ENCODE measurements at regions not wholly inside any gene's neighbourhood (a gene's known extent, or its start where the extent isn't known, plus 50 kb on each side); places are given as distances from the start of the nearest gene placed in this dataset.

DNA sequence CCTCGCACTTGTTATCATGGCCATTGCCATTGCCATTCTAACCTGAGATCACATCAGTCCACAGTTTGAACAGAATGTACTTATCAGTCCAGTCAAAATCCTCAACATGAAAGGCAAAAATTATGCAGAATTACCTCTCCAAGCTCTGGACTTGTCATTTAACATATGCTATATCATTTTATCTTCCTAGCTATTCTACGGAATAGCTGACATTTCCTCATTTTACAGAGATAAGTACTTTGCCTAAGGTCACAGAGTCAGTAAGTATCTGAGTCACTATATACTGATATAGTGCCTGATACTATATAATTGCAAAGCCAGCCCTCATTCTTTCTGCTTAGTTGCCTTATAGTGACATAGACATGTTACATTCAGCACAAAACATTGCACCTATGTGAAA is 456.9 kb upstream of the GHITM start:
- no peak for TF ChIP-seq ZNF274 (IDR thresholded peaks at IDR 0.05; ENCODE audit: low read depth, low read length)
- no peak for TF ChIP-seq RAD21 (IDR thresholded peaks at IDR 0.05; ENCODE audit: low read depth)
- TF ChIP-seq, protein P1, sequence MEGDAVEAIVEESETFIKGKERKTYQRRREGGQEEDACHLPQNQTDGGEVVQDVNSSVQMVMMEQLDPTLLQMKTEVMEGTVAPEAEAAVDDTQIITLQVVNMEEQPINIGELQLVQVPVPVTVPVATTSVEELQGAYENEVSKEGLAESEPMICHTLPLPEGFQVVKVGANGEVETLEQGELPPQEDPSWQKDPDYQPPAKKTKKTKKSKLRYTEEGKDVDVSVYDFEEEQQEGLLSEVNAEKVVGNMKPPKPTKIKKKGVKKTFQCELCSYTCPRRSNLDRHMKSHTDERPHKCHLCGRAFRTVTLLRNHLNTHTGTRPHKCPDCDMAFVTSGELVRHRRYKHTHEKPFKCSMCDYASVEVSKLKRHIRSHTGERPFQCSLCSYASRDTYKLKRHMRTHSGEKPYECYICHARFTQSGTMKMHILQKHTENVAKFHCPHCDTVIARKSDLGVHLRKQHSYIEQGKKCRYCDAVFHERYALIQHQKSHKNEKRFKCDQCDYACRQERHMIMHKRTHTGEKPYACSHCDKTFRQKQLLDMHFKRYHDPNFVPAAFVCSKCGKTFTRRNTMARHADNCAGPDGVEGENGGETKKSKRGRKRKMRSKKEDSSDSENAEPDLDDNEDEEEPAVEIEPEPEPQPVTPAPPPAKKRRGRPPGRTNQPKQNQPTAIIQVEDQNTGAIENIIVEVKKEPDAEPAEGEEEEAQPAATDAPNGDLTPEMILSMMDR (IDR thresholded peaks at IDR 0.05 in 2 of 3, conservative IDR thresholded peaks at IDR 0.05 in 1 of 3; ENCODE audit: borderline replicate concordance in 1 of 3, insufficient read depth in 1 of 3, low read depth in 2 of 3, low read length in 2 of 3): no peak
- TF ChIP-seq POLR2A (IDR thresholded peaks at IDR 0.05; ENCODE audit: borderline replicate concordance, extremely low read depth, insufficient read depth, insufficient read length): no peak
- no peak for TF ChIP-seq POLR2AphosphoS5 (IDR thresholded peaks at IDR 0.05; ENCODE audit: low read depth, low read length)
- TF ChIP-seq, protein P2, sequence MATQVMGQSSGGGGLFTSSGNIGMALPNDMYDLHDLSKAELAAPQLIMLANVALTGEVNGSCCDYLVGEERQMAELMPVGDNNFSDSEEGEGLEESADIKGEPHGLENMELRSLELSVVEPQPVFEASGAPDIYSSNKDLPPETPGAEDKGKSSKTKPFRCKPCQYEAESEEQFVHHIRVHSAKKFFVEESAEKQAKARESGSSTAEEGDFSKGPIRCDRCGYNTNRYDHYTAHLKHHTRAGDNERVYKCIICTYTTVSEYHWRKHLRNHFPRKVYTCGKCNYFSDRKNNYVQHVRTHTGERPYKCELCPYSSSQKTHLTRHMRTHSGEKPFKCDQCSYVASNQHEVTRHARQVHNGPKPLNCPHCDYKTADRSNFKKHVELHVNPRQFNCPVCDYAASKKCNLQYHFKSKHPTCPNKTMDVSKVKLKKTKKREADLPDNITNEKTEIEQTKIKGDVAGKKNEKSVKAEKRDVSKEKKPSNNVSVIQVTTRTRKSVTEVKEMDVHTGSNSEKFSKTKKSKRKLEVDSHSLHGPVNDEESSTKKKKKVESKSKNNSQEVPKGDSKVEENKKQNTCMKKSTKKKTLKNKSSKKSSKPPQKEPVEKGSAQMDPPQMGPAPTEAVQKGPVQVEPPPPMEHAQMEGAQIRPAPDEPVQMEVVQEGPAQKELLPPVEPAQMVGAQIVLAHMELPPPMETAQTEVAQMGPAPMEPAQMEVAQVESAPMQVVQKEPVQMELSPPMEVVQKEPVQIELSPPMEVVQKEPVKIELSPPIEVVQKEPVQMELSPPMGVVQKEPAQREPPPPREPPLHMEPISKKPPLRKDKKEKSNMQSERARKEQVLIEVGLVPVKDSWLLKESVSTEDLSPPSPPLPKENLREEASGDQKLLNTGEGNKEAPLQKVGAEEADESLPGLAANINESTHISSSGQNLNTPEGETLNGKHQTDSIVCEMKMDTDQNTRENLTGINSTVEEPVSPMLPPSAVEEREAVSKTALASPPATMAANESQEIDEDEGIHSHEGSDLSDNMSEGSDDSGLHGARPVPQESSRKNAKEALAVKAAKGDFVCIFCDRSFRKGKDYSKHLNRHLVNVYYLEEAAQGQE (IDR thresholded peaks at IDR 0.05; ENCODE audit: low read depth): no peak
- TF ChIP-seq, protein P3, sequence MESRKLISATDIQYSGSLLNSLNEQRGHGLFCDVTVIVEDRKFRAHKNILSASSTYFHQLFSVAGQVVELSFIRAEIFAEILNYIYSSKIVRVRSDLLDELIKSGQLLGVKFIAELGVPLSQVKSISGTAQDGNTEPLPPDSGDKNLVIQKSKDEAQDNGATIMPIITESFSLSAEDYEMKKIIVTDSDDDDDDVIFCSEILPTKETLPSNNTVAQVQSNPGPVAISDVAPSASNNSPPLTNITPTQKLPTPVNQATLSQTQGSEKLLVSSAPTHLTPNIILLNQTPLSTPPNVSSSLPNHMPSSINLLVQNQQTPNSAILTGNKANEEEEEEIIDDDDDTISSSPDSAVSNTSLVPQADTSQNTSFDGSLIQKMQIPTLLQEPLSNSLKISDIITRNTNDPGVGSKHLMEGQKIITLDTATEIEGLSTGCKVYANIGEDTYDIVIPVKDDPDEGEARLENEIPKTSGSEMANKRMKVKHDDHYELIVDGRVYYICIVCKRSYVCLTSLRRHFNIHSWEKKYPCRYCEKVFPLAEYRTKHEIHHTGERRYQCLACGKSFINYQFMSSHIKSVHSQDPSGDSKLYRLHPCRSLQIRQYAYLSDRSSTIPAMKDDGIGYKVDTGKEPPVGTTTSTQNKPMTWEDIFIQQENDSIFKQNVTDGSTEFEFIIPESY (IDR thresholded peaks at IDR 0.05; ENCODE audit: extremely low read depth, insufficient replicate concordance, low read length): no peak

All from HCT116 (cell line).